ENCODE measurements at regions not wholly inside any gene's neighbourhood (a gene's known extent, or its start where the extent isn't known, plus 50 kb on each side); places are given as distances from the start of the nearest gene placed in this dataset.

DNA sequence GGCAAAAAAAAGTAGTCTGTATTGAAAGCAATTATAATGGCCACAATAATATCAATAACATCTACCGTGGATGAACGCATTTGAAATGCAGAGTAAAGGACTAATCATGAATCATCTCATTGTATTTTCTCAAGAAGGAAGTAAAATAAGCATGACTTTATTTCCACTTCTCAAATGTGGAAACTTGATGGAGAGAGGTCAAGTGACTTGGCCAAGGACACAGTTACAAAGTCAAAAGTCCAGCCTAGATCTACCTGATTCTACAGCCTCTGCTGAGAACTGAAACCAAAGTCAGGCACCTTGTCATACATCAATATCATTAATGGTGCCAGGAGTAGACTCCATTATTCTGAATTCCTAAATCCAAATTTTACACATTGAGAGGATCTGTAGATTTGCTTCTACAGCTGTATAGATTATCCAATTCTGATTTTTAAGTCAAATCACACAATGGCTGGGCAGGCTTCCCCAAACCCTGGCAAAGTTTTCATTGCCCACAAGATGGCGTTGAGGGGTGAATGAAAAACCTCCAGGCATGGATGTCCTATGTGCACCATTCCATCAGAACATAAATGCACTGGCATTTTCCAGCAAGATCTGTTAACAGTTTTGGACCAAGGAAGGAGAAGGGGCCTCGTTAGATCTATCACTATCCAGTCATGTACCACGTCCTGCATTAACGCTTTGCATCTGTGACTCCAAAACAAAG is 423.1 kb downstream of the MAFB start:
- DNase-seq: no peak

DNA sequence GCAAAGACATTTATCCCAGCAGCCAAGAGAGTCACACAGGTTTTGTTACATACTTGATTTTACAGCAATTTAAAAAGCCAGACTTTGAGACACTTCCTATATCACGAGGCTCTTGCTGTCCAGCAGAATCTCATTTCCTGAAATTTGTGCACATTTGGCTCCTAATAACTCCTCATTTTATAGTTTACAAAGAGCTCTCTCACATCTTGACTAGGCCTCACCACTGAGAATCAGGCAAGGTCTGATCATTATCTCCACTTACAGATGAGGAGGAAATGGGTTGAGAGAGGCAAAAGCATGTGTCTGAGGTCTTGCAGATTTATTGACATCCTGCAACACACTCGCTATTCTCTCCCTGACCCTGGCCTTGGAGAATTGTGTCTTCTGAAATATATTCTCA is 426.8 kb downstream of the MAFB start:
- no peak for DNase-seq

DNA sequence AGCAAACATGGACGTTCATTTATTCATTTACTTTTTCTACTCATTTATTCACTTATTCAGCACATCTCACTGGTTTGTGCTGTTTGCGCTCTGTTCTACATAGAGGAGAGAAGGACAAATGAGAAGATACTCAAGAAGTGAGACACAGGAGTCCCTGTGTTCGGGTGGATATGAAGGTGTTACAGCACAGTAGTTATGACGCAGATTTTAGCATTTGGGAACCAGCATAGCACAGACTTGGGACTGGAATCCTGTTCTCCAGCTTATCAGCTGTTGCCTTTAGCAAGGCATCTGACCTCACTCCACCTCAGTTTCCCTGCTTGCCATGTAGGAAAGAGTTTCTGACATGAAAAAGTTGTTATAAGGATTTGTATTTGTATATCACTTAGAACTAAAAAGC is 430.1 kb downstream of the MAFB start:
- DNase-seq: no peak

DNA sequence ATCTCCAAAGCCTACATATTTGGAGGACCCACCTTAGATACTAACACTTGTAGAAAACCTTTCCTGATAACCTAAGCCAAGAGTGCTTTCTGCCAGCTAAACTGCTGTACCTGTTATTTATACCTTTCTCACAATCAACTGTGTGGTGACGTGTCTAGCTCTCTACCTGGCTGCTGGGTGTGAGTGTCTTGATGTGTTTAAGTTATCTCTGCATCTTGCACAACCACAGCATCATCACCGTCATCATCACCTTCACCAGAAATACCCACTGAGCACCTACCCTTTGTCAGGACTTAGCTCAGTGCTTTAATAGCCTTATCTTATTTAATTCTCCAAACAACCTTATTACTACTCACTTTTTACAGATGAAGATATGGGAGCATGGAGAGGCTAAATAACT is 431.3 kb downstream of the MAFB start:
- no peak for DNase-seq

DNA sequence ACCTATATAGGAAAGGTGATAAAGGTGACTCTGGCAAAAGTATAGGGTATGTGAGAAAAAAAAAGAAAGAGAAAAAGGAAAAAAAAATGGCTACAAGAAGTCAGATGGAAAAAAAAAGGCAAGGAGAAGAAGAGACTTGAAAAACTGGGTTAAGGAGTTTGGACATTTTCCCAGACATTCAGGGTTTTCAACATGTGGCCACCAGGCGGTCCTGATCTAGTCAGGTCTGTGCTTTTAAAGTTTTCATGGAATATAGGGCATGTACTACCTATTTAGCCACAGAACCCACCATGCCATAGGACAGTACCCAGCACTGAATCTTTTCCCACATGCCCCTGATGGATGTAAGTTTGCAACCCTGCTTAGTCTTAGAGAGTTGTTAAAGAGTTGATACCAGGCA is 433.7 kb downstream of the MAFB start:
- no peak for DNase-seq

DNA sequence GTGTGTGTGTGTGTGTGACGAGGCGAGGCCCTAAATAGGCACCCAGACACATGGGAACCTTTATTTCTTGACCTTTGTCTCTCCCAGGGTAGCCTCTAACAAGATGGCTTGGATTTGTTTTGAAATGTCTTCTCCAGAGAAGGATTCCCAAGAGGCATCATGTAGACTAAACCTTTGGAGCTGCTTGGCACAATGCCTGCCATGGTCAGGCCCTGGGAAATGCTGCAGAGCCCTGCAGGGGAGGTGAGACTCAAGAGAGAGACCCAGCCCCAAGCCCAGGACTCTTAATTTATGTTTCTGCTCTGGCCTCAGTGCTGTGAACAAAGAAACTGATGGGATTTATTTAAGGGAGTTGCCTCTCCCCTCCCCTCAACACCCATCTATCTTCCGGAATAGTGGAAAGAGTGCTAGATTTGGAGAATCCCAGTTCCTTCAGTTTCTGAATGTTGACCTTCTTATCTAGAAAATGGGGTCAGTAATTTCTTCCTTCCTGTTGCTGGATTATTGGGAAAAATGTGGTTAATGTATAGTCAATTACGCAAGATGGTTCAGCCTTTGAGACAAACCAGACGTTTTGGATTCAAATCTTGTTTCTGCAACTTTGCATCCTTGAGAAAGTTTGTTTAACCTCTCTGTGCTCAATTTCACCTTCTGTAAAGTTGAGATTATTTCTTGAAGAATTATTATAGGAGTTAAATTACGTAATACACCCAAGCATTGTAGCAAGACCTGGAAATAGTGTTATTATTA is 434.8 kb downstream of the MAFB start:
- no peak for DNase-seq

DNA sequence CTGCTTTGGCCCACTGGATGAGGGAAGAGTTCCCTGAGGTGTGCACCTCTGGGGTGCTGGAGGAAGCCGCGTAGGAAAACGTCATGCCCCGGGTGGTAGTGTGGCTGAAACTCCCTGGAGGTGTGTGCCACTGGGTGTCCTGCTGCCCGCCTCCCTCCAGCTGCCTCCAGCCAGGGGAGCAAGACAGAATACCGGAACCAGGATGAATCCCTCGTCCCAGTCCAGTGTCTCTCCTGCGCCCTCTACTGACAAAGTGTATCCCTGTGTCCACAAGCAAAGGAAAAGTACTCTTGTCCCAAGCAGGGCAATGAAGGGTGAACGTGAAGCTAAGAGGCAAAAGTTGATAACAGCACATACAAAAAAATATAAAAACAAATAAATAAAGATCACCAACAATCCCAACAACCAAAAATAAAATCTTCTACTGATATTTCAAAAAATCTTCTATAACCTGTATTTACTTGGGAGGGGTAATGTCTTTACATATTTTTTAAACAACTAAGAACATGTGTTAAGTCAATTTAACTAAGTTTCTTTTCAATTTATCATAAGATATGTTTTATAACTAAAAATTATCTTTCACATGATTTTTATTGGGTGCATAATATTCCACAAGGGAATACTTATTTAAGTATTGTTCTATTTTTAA is 437.6 kb downstream of the MAFB start:
- DNase-seq: no peak

DNA sequence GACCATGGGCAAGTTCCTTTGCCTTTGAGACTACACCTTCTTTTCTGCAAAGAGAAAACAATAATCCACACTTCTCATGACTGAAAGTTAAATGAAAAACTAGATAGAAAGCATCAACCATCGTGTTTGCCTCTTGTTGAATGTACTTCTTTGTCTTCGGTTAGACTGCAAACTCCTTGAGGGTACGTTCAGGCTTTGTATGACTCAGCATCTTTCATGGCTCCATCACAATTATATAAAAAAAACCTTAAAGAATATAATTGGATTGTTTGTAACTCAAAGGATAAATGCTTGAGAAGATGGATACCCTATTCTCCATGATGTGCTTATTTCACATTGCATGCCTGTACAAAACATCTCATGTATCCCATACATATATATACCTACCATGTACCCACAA is 439.2 kb downstream of the MAFB start:
- no peak for DNase-seq

DNA sequence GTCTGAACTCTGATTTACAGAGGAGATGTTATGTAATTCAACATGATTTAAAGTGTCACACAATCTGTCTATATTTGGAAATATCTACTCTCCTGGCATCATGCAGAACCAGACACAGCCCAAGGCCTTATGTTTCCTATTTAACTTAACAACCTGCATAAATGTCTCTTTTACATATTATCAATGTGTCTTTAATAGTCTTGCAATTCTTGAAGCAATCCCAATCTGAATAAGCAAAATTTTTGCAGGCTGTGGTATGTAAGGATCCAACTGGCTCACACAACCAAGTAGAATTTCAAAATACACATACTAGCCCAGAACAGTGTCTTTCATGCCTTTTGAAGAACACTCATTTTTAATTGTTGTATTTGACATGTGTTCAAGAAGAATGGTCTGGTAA is 443.2 kb downstream of the MAFB start:
- DNase-seq: no peak

DNA sequence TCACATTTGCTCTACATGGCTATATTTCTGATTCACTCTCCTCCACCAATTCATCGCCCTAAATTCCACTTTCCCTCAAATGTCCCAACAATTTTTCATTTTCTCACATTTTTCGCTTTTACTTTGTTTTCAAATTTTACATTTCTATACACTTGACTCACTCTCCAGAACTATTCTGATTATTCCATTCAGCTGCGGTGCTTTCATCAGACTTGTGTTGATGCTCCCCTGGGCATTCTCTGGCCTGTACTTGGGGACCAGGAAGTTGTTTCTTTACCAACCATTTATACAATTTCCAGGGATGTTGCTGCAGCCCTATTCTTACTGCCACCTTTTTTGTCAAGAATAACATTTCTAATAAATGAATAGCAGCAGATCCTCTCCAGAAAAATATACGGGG is 444.8 kb downstream of the MAFB start:
- DNase-seq: no peak

DNA sequence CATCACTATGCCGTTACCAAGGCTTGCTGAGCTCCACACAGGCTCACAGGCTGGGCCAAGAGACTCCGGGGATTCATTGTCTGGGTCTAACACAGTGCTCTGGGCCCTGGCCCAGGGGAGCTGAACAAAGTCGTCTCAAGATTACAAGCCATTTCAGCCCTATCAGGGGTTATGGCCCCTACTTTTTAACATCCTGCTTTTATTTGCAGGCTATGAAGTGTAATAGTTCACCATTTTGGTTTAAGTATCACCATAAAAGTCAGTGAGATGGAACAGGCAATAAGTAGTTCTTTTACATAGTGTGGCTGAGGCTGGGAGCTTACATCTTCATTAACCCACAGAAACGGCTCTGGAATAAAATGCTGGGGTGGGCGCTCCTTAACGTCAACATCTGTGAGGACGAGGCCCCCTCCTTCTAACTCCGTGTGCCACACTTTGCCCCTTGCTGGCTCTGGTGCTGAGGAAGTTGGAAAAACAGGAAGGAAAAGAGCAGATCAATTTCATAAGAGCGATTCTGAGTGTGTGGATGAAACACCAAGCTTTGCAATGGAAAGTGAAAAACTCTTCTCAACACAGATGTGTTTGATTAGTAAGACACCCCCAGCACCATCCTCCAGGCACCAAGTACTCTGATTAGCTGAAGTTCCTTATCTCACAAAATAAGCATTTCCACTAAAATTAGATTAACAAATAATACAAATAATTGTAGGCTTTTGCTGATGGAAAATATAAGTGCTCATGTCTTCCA is 447.3 kb downstream of the MAFB start:
- no peak for DNase-seq

DNA sequence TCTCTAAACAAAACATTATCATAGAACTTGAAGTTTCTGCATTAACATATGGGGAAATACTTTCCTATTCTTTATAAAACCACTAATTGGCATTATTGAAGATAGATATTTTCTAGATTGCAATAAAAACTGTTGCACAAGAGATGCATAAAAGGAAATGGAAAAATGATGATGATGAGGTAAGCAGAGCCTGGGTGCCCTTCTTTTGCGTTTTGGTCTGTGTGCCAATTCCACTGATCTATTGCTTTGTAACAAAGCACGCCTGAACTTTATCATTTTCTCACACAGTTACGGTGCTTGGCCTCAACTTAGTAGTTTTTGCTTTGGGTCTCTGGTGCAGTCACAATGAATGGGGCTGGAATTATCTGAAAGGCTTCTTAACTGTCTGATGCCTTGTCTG is 450.5 kb downstream of the MAFB start:
- no peak for DNase-seq

DNA sequence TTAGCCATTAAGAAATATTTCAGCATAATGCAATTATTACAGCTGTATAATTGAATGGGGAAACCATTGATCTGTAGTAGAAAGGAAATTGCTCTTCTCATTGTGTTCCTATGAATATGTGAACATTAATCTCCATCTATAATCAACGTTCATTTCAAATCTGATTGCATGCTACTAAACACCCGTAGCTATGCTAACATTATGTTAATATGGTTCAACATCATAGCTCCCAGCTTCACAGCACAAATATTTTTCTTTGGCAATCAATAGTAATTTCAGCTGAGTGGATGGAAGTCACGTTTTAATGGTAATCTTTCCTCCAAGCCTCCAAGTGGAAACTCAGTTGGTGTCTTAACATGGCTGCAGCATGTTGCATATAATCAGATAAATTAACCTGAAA is 454.4 kb downstream of the MAFB start:
- DNase-seq: no peak

DNA sequence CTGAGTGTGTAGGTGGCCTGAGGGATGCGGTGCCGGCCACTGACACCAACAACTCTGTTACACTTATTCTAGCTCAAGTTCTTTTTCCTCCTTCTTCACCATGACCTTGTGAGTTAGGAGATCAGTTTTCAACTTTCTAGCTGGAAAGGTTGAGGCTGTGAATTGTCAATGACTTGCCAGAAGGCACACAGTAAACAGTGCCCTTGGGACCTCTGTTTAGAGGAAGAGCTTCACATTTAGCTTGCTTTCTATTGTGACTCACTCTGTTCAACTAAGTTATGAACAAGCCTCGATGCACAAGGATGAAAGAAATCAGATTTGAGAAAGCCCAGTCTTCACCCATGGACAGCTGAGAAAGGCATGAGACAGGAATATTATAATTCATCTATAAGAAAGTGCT is 455.6 kb downstream of the MAFB start:
- no peak for DNase-seq

DNA sequence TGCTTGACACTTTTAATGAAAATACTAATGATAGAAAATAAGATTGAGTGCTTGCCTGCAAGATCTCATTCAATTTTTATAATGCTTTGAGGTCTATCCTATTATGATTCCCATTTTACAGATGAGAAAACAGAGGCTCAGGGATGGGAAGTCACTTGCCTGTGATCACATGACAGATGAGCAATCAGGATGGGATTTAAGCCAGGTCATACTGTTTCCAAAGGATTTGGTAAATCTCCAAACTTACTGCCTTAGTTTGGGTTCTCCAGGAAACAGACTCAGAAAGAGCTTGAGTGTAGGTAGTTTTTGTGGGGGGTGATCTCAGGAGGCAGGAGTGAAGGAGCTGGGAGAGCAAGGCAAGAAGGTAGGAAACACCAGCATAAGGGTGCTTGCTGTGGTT is 456.3 kb downstream of the MAFB start:
- no peak for DNase-seq

DNA sequence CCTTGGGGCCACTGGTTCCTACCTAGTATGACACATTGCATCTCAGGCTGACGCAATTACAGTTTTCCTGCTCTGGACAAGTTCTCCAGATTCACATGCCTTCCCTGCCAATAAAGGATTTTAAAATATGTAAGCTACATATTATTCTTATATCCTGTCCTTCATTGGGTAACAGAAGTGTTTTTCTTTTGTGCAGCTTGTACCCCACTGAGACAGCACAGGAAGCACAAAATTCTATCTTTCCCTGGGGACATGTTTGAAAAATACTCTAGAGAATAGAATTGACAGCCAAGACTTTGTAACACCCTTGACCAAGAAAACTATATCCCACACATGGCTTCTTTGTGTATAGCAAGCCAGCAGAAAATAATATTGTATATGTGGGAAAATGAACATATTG is 456.8 kb downstream of the MAFB start:
- no peak for DNase-seq

DNA sequence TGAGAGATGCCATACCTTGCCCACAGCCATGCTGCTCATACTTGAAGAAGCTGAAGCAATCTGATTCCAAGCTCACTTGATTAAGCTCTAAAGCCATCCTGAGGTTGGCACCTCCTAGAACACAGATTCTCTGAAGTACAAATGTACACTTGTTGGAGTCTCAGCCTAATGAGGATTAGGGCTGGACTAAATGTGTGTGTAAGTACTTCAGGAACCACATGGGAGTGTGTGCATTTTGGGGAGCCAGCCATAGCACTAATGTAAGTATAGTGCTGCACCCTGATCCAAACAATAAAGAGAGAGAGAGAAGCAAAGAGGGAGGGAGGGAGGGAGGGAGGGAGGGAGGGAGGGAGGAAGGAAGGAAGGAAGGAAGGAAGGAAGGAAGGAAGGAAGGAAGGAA is 458.6 kb downstream of the MAFB start:
- DNase-seq: no peak

DNA sequence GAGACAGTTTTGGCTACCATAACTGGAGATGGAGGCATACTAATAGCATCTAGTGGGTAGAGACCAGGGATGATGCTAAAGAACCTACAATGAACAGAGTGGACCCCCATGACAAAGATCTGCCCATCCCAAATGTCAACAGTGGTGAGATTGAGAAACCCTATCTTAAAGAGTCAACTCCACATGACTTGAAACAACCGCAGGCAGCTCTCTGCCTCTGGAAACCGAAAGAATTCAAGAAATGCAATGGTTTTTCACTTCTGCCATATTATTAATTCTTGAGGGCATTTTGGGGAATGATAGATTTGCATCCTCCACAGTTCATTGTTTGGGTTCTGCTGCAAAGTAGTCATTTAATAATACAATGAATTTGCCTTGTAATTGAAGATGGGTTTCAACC is 463.4 kb downstream of the MAFB start:
- DNase-seq: no peak

DNA sequence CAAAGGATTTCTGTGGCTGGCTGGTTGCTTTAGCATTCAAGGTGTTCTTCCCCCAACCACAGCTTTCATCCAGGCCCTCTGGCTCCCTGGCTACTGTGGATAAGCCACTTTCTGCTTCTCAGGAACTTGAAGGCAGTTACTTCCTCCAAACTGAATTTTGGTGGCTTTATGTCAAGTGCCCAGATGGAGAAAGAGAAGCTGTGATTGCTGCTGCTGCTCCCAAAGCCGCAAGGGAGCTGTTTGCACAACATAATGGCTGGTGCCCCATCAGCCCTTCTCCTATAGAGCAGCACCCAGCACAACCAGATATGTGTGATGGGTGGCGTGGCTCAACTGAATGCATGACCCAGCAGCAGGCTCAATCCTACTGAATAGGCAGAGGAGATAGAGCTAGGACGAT is 465.2 kb downstream of the MAFB start:
- DNase-seq: no peak

DNA sequence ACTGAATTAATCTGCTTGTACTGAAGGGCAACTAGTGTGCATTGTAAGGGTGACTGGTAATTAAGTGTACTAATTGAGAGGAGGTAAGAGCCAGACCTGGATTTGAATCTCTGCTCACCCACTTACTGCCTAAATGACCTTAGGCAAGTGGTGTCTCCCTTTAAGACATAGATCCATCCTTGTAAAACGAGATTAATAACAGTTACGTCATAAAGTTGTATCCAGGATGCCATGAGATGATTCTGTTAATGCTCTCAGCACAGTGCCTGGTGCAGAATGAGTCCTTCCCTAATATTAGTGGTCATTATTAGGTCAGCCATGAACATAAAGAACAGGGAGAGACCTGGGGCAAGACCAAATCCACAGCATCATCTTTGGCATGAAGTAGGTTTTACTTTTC is 470.1 kb downstream of the MAFB start:
- no peak for DNase-seq

DNA sequence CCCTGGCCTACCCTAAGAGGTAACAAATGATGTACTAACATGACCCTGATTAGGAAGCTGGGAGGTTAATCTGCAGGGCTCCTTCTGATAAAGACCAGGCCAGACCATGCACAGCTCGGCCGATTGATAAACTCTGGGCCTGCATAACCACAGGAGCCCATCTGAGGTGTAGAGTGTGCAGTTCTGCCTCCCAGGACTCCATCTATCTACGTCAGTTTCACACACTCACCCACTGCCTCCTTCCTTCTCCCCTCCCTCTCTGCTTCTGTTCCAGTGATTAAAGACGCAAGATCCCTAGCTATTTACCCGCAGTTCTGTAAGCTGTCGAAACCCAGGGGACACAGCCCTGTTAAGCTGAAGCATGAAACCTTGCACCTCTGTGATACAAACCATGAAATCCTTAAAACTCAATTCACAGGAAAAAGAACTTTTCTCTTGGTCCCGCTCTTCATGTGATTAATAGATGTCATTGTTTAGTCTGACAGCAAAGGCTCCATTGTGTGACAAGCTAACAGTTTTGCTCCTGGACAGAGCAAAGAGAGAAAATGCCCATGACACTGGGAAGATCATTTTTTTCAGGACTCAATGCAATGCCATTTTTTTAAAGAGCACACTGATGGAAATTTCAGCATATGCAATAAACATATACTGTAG is 470.6 kb downstream of the MAFB start:
- DNase-seq: no peak

DNA sequence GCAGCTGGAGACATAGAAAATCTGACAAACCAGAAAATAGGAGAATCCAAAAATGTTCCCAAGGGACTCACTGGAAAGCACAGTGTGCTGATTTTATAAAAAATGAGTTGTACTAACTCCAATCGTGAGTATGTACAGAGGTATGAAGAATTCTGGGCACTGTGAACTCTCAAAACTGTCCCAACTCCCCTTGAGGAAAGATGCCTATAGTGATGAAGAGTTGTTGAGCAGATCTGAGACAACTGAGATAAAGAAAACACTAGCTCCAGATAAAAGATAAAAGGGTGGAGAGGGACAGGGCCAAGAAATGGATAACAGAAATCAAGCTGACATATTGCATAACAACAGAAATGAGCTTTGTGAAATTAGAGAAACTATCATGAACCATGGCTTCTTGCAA is 481.4 kb downstream of the MAFB start:
- DNase-seq: no peak

DNA sequence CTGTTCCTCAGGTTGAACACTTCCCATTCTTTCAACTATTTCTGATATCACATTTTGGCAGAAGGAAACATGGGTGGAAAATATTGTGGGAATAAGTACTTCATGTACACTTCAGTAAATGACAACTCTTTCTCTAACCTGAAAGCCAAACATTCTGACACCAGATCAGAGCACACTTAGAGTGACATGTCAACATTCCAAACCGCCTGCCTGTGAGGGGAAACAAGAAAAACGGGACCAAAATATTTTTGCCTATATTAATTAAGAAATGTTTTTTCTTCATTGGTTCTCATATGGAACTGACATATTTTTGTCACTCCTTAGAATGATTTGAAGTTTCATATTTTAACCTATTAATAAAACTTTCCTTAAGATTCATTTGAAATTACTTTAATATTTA is 483.1 kb downstream of the MAFB start:
- DNase-seq: no peak

All from stimulated activated CD8-positive, alpha-beta memory T cell treated with anti-CD3 and anti-CD28 coated beads, Interleukin-4, amount 100 ng/mL, for 48 hours (primary cell).